GM23248 (cell line): ENCODE measurements at regions not wholly inside any gene's neighbourhood (a gene's known extent, or its start where the extent isn't known, plus 50 kb on each side); places are given as distances from the start of the nearest gene placed in this dataset.

Source experiments
- EZH2 ChIP-seq: fragments of 200-600 bp; sonication (generic); IDR thresholded peaks from 2 replicates; pipeline ENCODE4 v1.6.1; 2018; ENCODE audit warnings: antibody characterized with exemption, mild to moderate bottlenecking; ENCODE audit not compliant: insufficient read depth, poor library complexity, severe bottlenecking
- EZH2phosphoT487 ChIP-seq: fragments of 200-600 bp; sonication (generic); IDR thresholded peaks from 2 replicates; pipeline ENCODE4 v1.6.1; 2018; ENCODE audit warnings: antibody characterized with exemption, moderate library complexity, mild to moderate bottlenecking, low read depth; ENCODE audit not compliant: insufficient read depth

- TF ChIP-seq EZH2: no peak
- no peak for TF ChIP-seq EZH2phosphoT487
These were observed 201.4 kb upstream of the IGF1 start for GRCh38 chr12:102681747-102682146.
